ENCODE measurements at regions not wholly inside any gene's neighbourhood (a gene's known extent, or its start where the extent isn't known, plus 50 kb on each side); places are given as distances from the start of the nearest gene placed in this dataset.

GRCh38 chr4:16969696-16970135 is 71.3 kb upstream of the LDB2 start:
- Histone ChIP-seq H3K4me1 (ENCODE audit: control insufficient read depth, low read length) (no peaks in the 10 kb centered on the region), H3K4me3 (ENCODE audit: low read length) (no peak overlapping the region), H4K20me1 (ENCODE audit: control insufficient read depth, insufficient read depth, low read depth, low read length) (no peaks in the 10 kb centered on the region), H3F3A (ENCODE audit: control insufficient read depth, insufficient read depth) (no peaks in the 10 kb centered on the region), H3K4me2 (ENCODE audit: low read length) (no peak overlapping the region), H3K9me3 (ENCODE audit: control insufficient read depth, insufficient read depth, low read length) (no peaks in the 10 kb centered on the region), H3K36me3 (ENCODE audit: control insufficient read depth, low read length) (no peaks in the 10 kb centered on the region), H3K9me2 (replicated peaks; ENCODE audit: control insufficient read depth, low read length) (no peaks in the 10 kb centered on the region), H3K79me2 (ENCODE audit: control insufficient read depth, low read length) (no peaks in the 10 kb centered on the region), H3K27me3 (ENCODE audit: control insufficient read depth, low read length) (no peaks in the 10 kb centered on the region), H3K27ac (ENCODE audit: low read depth, low read length) (no peak overlapping the region)
- no peak for TF ChIP-seq CTCF (IDR thresholded peaks at IDR 0.05; ENCODE audit: low read depth, low read length, poor library complexity, severe bottlenecking)
- TF ChIP-seq EZH2phosphoT487 (IDR thresholded peaks at IDR 0.05; ENCODE audit: borderline replicate concordance, low read length), result no peak

- no peak overlapping the region for H3K27ac ChIP-seq (ENCODE audit: low read depth, low read length)
- H4K20me1 ChIP-seq (ENCODE audit: control insufficient read depth, insufficient read depth, low read depth, low read length), result no peaks in the 10 kb centered on the region
- H3F3A ChIP-seq (ENCODE audit: control insufficient read depth, insufficient read depth), result no peaks in the 10 kb centered on the region
- no peak overlapping the region for H3K4me3 ChIP-seq (ENCODE audit: low read length)
- H3K9me2 ChIP-seq (replicated peaks; ENCODE audit: control insufficient read depth, low read length), result no peaks in the 10 kb centered on the region
- H3K4me2 ChIP-seq (ENCODE audit: low read length), result no peak overlapping the region
- H3K79me2 ChIP-seq (ENCODE audit: control insufficient read depth, low read length), result no peaks in the 10 kb centered on the region
- no peak for TF ChIP-seq EZH2phosphoT487 (IDR thresholded peaks at IDR 0.05; ENCODE audit: borderline replicate concordance, low read length)
- TF ChIP-seq CTCF (IDR thresholded peaks at IDR 0.05; ENCODE audit: low read depth, low read length, poor library complexity, severe bottlenecking), result no peak
- no peaks in the 10 kb centered on the region for H3K4me1 ChIP-seq (ENCODE audit: control insufficient read depth, low read length)
- H3K27me3 ChIP-seq (ENCODE audit: control insufficient read depth, low read length), result no peaks in the 10 kb centered on the region
- no peaks in the 10 kb centered on the region for H3K9me3 ChIP-seq (ENCODE audit: control insufficient read depth, insufficient read depth, low read length)
- H3K36me3 ChIP-seq (ENCODE audit: control insufficient read depth, low read length), result no peaks in the 10 kb centered on the region
These were observed 69.3 kb upstream of the LDB2 start for GRCh38 chr4:16967722-16968121.

- Histone ChIP-seq H4K20me1 (ENCODE audit: control insufficient read depth, insufficient read depth, low read depth, low read length) (no peaks in the 10 kb centered on the region), H3K79me2 (ENCODE audit: control insufficient read depth, low read length) (no peaks in the 10 kb centered on the region), H3K4me3 (ENCODE audit: low read length) (no peak overlapping the region), H3K4me2 (ENCODE audit: low read length) (no peak overlapping the region), H3K9me2 (replicated peaks; ENCODE audit: control insufficient read depth, low read length) (no peaks in the 10 kb centered on the region), H3K27ac (ENCODE audit: low read depth, low read length) (no peak overlapping the region), H3K36me3 (ENCODE audit: control insufficient read depth, low read length) (no peaks in the 10 kb centered on the region), H3K4me1 (ENCODE audit: control insufficient read depth, low read length) (no peaks in the 10 kb centered on the region), H3F3A (ENCODE audit: control insufficient read depth, insufficient read depth) (no peaks in the 10 kb centered on the region), H3K9me3 (ENCODE audit: control insufficient read depth, insufficient read depth, low read length) (no peaks in the 10 kb centered on the region), H3K27me3 (ENCODE audit: control insufficient read depth, low read length) (no peaks in the 10 kb centered on the region)
- TF ChIP-seq EZH2phosphoT487 (IDR thresholded peaks at IDR 0.05; ENCODE audit: borderline replicate concordance, low read length), result no peak
These were observed 60.9 kb upstream of the LDB2 start for GRCh38 chr4:16959305-16959704.

GRCh38 chr4:16952896-16953630 is 54.6 kb upstream of the LDB2 start:
- Histone ChIP-seq H3K4me2 (ENCODE audit: low read length) (no peak overlapping the region), H3K4me1 (ENCODE audit: control insufficient read depth, low read length) (no peaks in the 10 kb centered on the region), H3K9me3 (ENCODE audit: control insufficient read depth, insufficient read depth, low read length) (no peaks in the 10 kb centered on the region), H3K9me2 (replicated peaks; ENCODE audit: control insufficient read depth, low read length) (no peaks in the 10 kb centered on the region), H4K20me1 (ENCODE audit: control insufficient read depth, insufficient read depth, low read depth, low read length) (no peaks in the 10 kb centered on the region), H3K27ac (ENCODE audit: low read depth, low read length) (no peak overlapping the region), H3K79me2 (ENCODE audit: control insufficient read depth, low read length) (no peaks in the 10 kb centered on the region), H3K27me3 (ENCODE audit: control insufficient read depth, low read length) (no peaks in the 10 kb centered on the region), H3K4me3 (ENCODE audit: low read length) (no peak overlapping the region), H3F3A (ENCODE audit: control insufficient read depth, insufficient read depth) (no peaks in the 10 kb centered on the region), H3K36me3 (ENCODE audit: control insufficient read depth, low read length) (no peaks in the 10 kb centered on the region)
- TF ChIP-seq EZH2phosphoT487 (IDR thresholded peaks at IDR 0.05; ENCODE audit: borderline replicate concordance, low read length) (no peak), CTCF (IDR thresholded peaks at IDR 0.05; ENCODE audit: low read depth, low read length, poor library complexity, severe bottlenecking) (no peak)

All from DOHH2 (cell line).